PC-3 (cell line): ENCODE measurements at regions not wholly inside any gene's neighbourhood (a gene's known extent, or its start where the extent isn't known, plus 50 kb on each side); places are given as distances from the start of the nearest gene placed in this dataset.

ENCODE experiments used
- ATAC-seq: fragments of 200-7000 bp; cut with Tn5 transposase; 2 replicates; pipeline ENCODE4 v1.9.1; 2020; ENCODE audit warnings: mild to moderate bottlenecking, moderate library complexity
- BruUV-seq: library from RNA; stranded (reverse); fragments of 400-500 nt; replicated peaks from 2 replicates; lab custom pipeline; 2021; lab: Mats Ljungman, UMichigan
- CTCF ChIA-PET: fragments of 300-600 bp; sonication (Branson Sonifier 250); formaldehyde crosslinking; loops from one replicate; lab custom pipeline; 2022; ENCODE audit warnings: antibody characterized with exemption; lab: Charles Lee
- POLR2A ChIA-PET: fragments of 300-600 bp; sonication (Branson Sonifier 250); formaldehyde crosslinking; loops from one replicate; lab custom pipeline; 2022; ENCODE audit warnings: antibody characterized with exemption; ENCODE audit not compliant: unreplicated experiment; lab: Charles Lee
- DNase-seq: peaks from one replicate; pipeline ENCODE4 v3.0.0-alpha.2; 2015
- H2AFZ ChIP-seq: fragments of 300-600 bp; sonication (generic); 2 replicates; pipeline ENCODE4 v1.6.0; 2016; ENCODE audit warnings: antibody characterized with exemption, low read length
- H3F3A ChIP-seq: fragments of 300-600 bp; sonication (generic); one replicate; pipeline ENCODE4 v1.6.0; 2017; ENCODE audit warnings: antibody characterized with exemption, low read length, control low read depth, mild to moderate bottlenecking; ENCODE audit not compliant: unreplicated experiment
- H3K27ac ChIP-seq: fragments of 300-600 bp; sonication (generic); 2 replicates; pipeline ENCODE4 v1.5.1; 2016; ENCODE audit warnings: mild to moderate bottlenecking, low read length
- H3K27me3 ChIP-seq: fragments of 300-600 bp; sonication (generic); 2 replicates; pipeline ENCODE4 v1.6.1; 2016; ENCODE audit warnings: low read length, mixed read lengths
- H3K36me3 ChIP-seq: fragments of 300-600 bp; sonication (generic); 2 replicates; pipeline ENCODE4 v1.6.1; 2016; ENCODE audit warnings: low read depth, mixed run types, low read length, mixed read lengths
- H3K4me1 ChIP-seq: fragments of 300-600 bp; sonication (generic); 2 replicates; pipeline ENCODE4 v1.5.1; 2016; ENCODE audit warnings: low read length; ENCODE audit not compliant: insufficient read depth
- H3K4me2 ChIP-seq: fragments of 300-600 bp; sonication (generic); 2 replicates; pipeline ENCODE4 v1.6.0; 2016; ENCODE audit warnings: low read length
- H3K4me3 ChIP-seq: fragments of 300-600 bp; sonication (generic); 2 replicates; pipeline ENCODE4 v1.5.1; 2016; ENCODE audit warnings: mild to moderate bottlenecking, low read length, mixed read lengths
- H3K79me2 ChIP-seq: fragments of 300-600 bp; sonication (generic); 2 replicates; pipeline ENCODE4 v1.6.1; 2017; ENCODE audit warnings: low read length, mixed read lengths
- H3K9ac ChIP-seq: fragments of 300-600 bp; sonication (generic); 2 replicates; pipeline ENCODE4 v1.6.0; 2016; ENCODE audit warnings: mild to moderate bottlenecking, low read length
- H3K9me2 ChIP-seq: fragments of 300-600 bp; sonication (generic); replicated peaks from 2 replicates; pipeline ENCODE4 v1.6.1; 2016; ENCODE audit warnings: mixed run types, low read length, mixed read lengths
- H3K9me3 ChIP-seq: fragments of 300-600 bp; sonication (generic); 2 replicates; pipeline ENCODE4 v1.6.1; 2016; ENCODE audit warnings: low read length, mixed read lengths
- H4K20me1 ChIP-seq: fragments of 300-600 bp; sonication (generic); 2 replicates; pipeline ENCODE4 v1.6.1; 2016; ENCODE audit warnings: low read length, mixed read lengths
- EZH2 ChIP-seq: fragments of 300-600 bp; sonication (generic); IDR thresholded peaks from one replicate; pipeline ENCODE4 v1.6.1; 2017; ENCODE audit warnings: antibody characterized with exemption, mild to moderate bottlenecking, low read length; ENCODE audit not compliant: unreplicated experiment
- EZH2phosphoT487 ChIP-seq: fragments of 300-600 bp; sonication (generic); IDR thresholded peaks from 2 replicates; pipeline ENCODE4 v1.6.1; 2018; ENCODE audit warnings: mild to moderate bottlenecking, antibody characterized with exemption, low read length, borderline replicate concordance
- intact Hi-C: fragments of 100-400 bp; cut with micrococcal nuclease; formaldehyde crosslinking; loops from 2 replicates; pipeline ENCODE4 v1.9.0; 2023
- TF ChIP-seq, protein P1 (sequence below): fragments of 300-600 bp; sonication (generic); conservative IDR thresholded peaks from 2 replicates; pipeline ENCODE4 v1.5.1; 2017; ENCODE audit warnings: antibody characterized with exemption, low read depth, mild to moderate bottlenecking, low read length

DNA sequence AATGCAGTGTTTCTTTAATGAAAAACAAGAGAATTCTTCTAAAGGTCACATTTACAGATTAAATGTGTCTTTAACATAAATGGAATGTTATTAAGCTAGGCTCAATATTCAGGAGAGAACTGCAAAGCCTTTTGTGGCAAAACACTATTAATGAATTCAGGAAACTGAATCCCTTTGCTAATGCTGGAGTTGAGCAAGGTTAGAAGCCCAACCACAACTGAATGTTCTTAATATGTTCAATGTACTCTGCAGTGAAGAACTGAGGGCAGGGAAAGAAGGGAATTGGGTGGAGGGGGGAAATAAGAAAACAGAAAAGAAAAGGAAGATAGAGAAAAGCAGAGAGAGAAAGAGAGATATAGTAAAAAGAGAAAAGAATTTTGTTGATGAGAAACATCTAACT, 276.7 kb upstream of the TMEM161B start:
- H3K79me2 ChIP-seq: no peaks in the 10 kb centered on the region
- DNase-seq (no peak), ATAC-seq (no peak)
- no peaks in the 10 kb centered on the region for H3K4me1 ChIP-seq
- POLR2A ChIA-PET: no interaction called here
- TF ChIP-seq, protein P1, sequence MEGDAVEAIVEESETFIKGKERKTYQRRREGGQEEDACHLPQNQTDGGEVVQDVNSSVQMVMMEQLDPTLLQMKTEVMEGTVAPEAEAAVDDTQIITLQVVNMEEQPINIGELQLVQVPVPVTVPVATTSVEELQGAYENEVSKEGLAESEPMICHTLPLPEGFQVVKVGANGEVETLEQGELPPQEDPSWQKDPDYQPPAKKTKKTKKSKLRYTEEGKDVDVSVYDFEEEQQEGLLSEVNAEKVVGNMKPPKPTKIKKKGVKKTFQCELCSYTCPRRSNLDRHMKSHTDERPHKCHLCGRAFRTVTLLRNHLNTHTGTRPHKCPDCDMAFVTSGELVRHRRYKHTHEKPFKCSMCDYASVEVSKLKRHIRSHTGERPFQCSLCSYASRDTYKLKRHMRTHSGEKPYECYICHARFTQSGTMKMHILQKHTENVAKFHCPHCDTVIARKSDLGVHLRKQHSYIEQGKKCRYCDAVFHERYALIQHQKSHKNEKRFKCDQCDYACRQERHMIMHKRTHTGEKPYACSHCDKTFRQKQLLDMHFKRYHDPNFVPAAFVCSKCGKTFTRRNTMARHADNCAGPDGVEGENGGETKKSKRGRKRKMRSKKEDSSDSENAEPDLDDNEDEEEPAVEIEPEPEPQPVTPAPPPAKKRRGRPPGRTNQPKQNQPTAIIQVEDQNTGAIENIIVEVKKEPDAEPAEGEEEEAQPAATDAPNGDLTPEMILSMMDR: no peak
- no peak for TF ChIP-seq EZH2phosphoT487
- TF ChIP-seq EZH2: no peak
- H3K27me3 ChIP-seq: no peaks in the 10 kb centered on the region
- H4K20me1 ChIP-seq: no peaks in the 10 kb centered on the region
- H3F3A ChIP-seq: no peaks in the 10 kb centered on the region
- H3K4me2 ChIP-seq: no peak overlapping the region
- H2AFZ ChIP-seq: no peak overlapping the region
- intact Hi-C loops: no loop called here
- no TSS peak for BruUV-seq
- H3K27ac ChIP-seq: no peak overlapping the region
- CTCF ChIA-PET: no interaction called here
- H3K4me3 ChIP-seq: no peak overlapping the region
- no peaks in the 10 kb centered on the region for H3K9me3 ChIP-seq
- no peaks in the 10 kb centered on the region for H3K9me2 ChIP-seq
- no peaks in the 10 kb centered on the region for H3K36me3 ChIP-seq
- H3K9ac ChIP-seq: no peak overlapping the region

DNA sequence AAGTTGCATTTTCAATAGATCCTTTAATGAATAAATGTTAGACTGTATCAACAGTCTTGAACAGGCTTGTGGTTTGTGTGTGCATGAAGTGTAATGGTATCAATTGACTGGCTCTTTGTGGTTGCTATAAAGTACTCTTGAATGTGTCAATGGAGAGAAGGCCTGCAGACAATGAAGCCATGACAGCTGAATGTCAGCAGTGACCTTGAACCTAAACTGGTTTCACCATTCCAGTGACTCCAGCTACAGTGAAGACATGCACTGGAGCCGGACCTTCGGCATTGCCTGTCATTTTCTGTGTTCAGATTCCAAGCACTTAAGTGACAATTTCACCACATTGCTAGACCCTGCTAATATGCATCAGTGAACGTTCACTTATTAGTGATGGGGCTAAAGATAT, 276.0 kb upstream of the TMEM161B start:
- no peaks in the 10 kb centered on the region for H3K36me3 ChIP-seq
- CTCF ChIA-PET: no interaction called here
- no peaks in the 10 kb centered on the region for H3K9me3 ChIP-seq
- TF ChIP-seq, protein P1: no peak
- TF ChIP-seq EZH2: no peak
- TF ChIP-seq EZH2phosphoT487: no peak
- H3K4me3 ChIP-seq: no peak overlapping the region
- H3K4me1 ChIP-seq: no peaks in the 10 kb centered on the region
- intact Hi-C loops: no loop called here
- ATAC-seq: no peak
- POLR2A ChIA-PET: no interaction called here
- no peak overlapping the region for H3K4me2 ChIP-seq
- no TSS peak for BruUV-seq
- H3K79me2 ChIP-seq: no peaks in the 10 kb centered on the region
- H3K27me3 ChIP-seq: no peaks in the 10 kb centered on the region
- no peaks in the 10 kb centered on the region for H3F3A ChIP-seq
- no peak overlapping the region for H3K27ac ChIP-seq
- DNase-seq: no peak
- no peaks in the 10 kb centered on the region for H4K20me1 ChIP-seq
- H3K9ac ChIP-seq: no peak overlapping the region
- H2AFZ ChIP-seq: no peak overlapping the region
- H3K9me2 ChIP-seq: no peaks in the 10 kb centered on the region

DNA sequence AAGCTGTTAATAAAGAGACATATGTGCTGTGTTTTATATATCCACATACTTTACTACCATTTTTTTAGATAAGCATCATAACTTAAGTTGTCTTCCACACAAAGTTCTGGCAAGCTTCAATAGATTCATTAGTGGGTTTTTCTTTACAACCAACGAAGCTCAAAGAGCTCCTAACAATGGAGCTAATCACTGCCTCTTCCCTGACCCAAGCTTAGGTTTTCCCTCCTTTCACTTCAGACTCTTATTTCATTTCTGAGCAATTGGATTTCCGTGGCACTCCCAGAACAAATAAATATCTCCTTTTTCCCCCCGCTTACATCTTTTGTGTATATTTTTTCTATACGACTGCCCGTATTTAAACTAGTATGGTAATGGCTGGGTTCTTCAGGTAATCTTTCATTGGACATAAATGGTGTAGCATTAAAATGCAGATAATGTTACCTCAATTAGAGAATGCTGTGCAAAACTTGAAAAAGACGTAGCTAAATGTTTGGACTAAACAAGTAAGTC, 275.5 kb upstream of the TMEM161B start:
- DNase-seq (no peak), ATAC-seq (no peak)
- Histone ChIP-seq H3K4me2 (no peak overlapping the region), H3K4me1 (no peaks in the 10 kb centered on the region), H3K4me3 (no peak overlapping the region), H3K9me2 (no peaks in the 10 kb centered on the region), H3K9ac (no peak overlapping the region), H3K79me2 (no peaks in the 10 kb centered on the region), H3K27me3 (no peaks in the 10 kb centered on the region), H3K36me3 (no peaks in the 10 kb centered on the region), H4K20me1 (no peaks in the 10 kb centered on the region), H2AFZ (no peak overlapping the region), H3K9me3 (no peaks in the 10 kb centered on the region), H3F3A (no peaks in the 10 kb centered on the region), H3K27ac (no peak overlapping the region)
- ChIA-PET POLR2A (no interaction called here), CTCF (no interaction called here)
- TF ChIP-seq EZH2: no peak
- no peak for TF ChIP-seq EZH2phosphoT487
- TF ChIP-seq, protein P1: no peak
- no TSS peak for BruUV-seq
- intact Hi-C loops: no loop called here
